HG02884 (cell line): ENCODE measurements at regions not wholly inside any gene's neighbourhood (a gene's known extent, or its start where the extent isn't known, plus 50 kb on each side); places are given as distances from the start of the nearest gene placed in this dataset.

Experiments used
- ATAC-seq: cut with Tn5 transposase; IDR thresholded peaks from one replicate; pipeline ENCODE4 v1.9.1; 2021; ENCODE audit warnings: mild to moderate bottlenecking, moderate library complexity; ENCODE audit not compliant: unreplicated experiment

GRCh38 chr2:57891086-57891712 lies 155.4 kb upstream of the VRK2 start:
- ATAC-seq: no peak

GRCh38 chr2:57892920-57893319 lies 153.7 kb upstream of the VRK2 start:
- peak; percentile 89 for ATAC-seq

- ATAC-seq: no peak
These were observed 153.3 kb upstream of the VRK2 start for GRCh38 chr2:57893347-57893746.

GRCh38 chr2:57893786-57894185 lies 152.8 kb upstream of the VRK2 start:
- no peak for ATAC-seq

- no peak for ATAC-seq
These were observed 152.2 kb upstream of the VRK2 start for GRCh38 chr2:57894381-57894780.

- ATAC-seq: no peak
These were observed 148.7 kb upstream of the VRK2 start for GRCh38 chr2:57897920-57898319.

GRCh38 chr2:57899898-57900297 lies 146.7 kb upstream of the VRK2 start:
- no peak for ATAC-seq

GRCh38 chr2:57902578-57902977 lies 144.0 kb upstream of the VRK2 start:
- ATAC-seq: no peak

GRCh38 chr2:57906152-57906732 lies 140.4 kb upstream of the VRK2 start:
- ATAC-seq: peak; percentile 69

- no peak for ATAC-seq
These were observed 139.2 kb upstream of the VRK2 start for GRCh38 chr2:57907411-57907810.

- ATAC-seq: peak; percentile 72
These were observed 137.9 kb upstream of the VRK2 start for GRCh38 chr2:57908736-57909161.

GRCh38 chr2:57918126-57918525 lies 128.5 kb upstream of the VRK2 start:
- ATAC-seq: no peak

- ATAC-seq: no peak
These were observed 126.2 kb upstream of the VRK2 start for GRCh38 chr2:57920342-57920939.

GRCh38 chr2:57934659-57935058 lies 111.9 kb upstream of the VRK2 start:
- ATAC-seq: no peak

GRCh38 chr2:57936216-57936615 lies 110.4 kb upstream of the VRK2 start:
- ATAC-seq: no peak

- ATAC-seq: no peak
These were observed 109.2 kb upstream of the VRK2 start for GRCh38 chr2:57937456-57937855.

- no peak for ATAC-seq
These were observed 104.8 kb upstream of the VRK2 start for GRCh38 chr2:57941816-57942215.

- ATAC-seq: no peak
These were observed 103.3 kb upstream of the VRK2 start for GRCh38 chr2:57943315-57943714.

- no peak for ATAC-seq
These were observed 99.2 kb upstream of the VRK2 start for GRCh38 chr2:57947398-57947797.

- no peak for ATAC-seq
These were observed 92.6 kb upstream of the VRK2 start for GRCh38 chr2:57954020-57954419.

- no peak for ATAC-seq
These were observed 89.4 kb upstream of the VRK2 start for GRCh38 chr2:57957238-57957637.

- ATAC-seq: no peak
These were observed 87.2 kb upstream of the VRK2 start for GRCh38 chr2:57959390-57959789.

- no peak for ATAC-seq
These were observed 83.7 kb upstream of the VRK2 start for GRCh38 chr2:57962861-57963260.
